Fibroblast of mammary gland (primary cell): ENCODE measurements at regions not wholly inside any gene's neighbourhood (a gene's known extent, or its start where the extent isn't known, plus 50 kb on each side); places are given as distances from the start of the nearest gene placed in this dataset.

Experiments
- DNase-seq: peaks from one replicate; pipeline ENCODE4 v3.0.0-alpha.2; 2010; ENCODE audit warnings: low read depth
- H3K4me3 ChIP-seq: 2 replicates; pipeline ENCODE4 v1.5.1; 2011; ENCODE audit warnings: low read depth, mild to moderate bottlenecking, low read length, moderate library complexity; ENCODE audit not compliant: control insufficient read depth
- TF ChIP-seq, protein P1 (sequence below): conservative IDR thresholded peaks from 2 replicates; pipeline ENCODE4 v1.5.1; 2011; ENCODE audit warnings: low read depth, low read length, inconsistent platforms; ENCODE audit not compliant: control insufficient read depth, insufficient read depth

DNA sequence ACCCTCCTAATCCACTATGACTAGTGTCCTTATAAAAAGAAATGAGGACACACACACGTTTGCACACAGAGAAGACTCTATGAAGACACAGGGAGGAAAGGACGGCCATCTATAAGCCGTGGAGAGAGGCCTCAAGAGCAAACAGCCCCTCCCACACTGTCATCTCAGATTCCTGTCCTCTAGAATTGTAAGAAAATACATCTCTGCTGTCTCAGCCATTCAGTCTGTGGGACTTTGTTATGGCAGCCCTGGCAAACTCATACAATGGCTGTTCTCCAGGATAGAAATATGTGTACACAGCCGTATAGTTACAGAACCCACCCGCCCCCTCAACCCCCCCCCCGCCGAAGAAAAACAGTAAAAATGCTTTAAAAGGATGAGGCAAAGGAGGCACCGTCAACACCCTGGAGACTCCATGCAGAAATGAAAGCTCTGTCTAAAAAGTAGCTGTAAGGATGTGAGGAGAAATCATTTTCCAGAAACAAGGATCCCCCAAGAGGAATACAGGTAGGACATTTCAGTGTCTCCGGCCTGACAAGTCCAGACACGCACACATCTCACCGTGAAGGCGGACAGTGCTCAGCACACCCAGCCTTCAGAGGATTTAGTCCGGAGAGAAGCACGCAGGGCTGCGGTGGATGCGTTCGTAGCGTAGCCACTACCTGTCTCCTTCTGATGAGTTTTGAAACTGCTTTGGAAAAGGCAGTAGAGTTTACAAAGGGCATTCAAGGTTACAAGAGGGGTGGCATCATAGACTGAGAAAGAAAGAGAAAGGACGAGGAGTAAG is 110.8 kb upstream of the ERCC6L2 start:
- no peak overlapping the region for H3K4me3 ChIP-seq
- TF ChIP-seq, protein P1, sequence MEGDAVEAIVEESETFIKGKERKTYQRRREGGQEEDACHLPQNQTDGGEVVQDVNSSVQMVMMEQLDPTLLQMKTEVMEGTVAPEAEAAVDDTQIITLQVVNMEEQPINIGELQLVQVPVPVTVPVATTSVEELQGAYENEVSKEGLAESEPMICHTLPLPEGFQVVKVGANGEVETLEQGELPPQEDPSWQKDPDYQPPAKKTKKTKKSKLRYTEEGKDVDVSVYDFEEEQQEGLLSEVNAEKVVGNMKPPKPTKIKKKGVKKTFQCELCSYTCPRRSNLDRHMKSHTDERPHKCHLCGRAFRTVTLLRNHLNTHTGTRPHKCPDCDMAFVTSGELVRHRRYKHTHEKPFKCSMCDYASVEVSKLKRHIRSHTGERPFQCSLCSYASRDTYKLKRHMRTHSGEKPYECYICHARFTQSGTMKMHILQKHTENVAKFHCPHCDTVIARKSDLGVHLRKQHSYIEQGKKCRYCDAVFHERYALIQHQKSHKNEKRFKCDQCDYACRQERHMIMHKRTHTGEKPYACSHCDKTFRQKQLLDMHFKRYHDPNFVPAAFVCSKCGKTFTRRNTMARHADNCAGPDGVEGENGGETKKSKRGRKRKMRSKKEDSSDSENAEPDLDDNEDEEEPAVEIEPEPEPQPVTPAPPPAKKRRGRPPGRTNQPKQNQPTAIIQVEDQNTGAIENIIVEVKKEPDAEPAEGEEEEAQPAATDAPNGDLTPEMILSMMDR: no peak
- no peak for DNase-seq

GRCh38 chr9:95763983-95764382 is 111.5 kb upstream of the ERCC6L2 start:
- DNase-seq: no peak
- TF ChIP-seq, protein P1: no peak
- no peak overlapping the region for H3K4me3 ChIP-seq

DNA sequence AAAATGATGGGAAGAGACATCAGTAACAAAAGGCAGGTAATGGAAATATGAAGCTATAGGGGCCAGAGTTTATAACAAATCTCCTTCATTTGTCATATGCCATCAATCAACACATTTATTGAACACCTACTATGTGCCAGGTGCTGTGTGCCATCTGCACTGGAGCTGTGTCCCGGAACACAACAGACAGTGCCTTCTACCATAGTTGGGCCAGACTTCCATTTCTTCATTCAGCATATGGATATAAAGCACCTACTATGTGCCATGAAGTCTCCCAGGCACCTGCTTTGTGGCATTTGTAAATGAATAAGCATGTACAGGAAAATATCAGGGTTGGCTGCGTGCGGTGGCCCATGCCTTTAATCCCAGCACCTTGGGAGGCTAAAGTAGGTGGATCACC is 112.5 kb upstream of the ERCC6L2 start:
- no peak for DNase-seq
- TF ChIP-seq, protein P1: no peak
- H3K4me3 ChIP-seq: no peak overlapping the region

DNA sequence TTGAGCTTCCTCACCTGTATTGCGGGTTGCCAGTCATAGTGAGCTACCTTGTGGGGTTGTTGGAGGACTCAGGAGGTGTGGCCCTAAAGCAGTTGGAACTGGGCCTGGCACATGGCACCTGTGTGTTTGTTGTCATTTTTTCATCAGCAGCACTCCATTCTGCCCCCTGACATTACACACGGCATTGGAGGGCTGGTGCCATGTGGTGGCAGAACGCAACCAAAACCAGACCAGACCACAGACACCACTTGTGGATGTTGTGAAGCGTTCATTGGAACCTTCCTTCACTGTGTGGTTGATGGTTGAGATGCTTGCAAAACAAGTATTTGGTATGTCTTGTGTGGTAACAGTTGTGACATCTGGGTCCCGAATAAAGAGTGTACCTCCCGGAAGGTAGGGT is 113.2 kb upstream of the ERCC6L2 start:
- TF ChIP-seq, protein P1: no peak
- H3K4me3 ChIP-seq: no peak overlapping the region
- no peak for DNase-seq

GRCh38 chr9:95760791-95761190 is 114.7 kb upstream of the ERCC6L2 start:
- H3K4me3 ChIP-seq: no peak overlapping the region
- DNase-seq: no peak
- TF ChIP-seq, protein P1: no peak

- TF ChIP-seq, protein P1: no peak
- DNase-seq: no peak
- H3K4me3 ChIP-seq: no peak overlapping the region
Observed at GRCh38 chr9:95757439-95757838, 118.1 kb upstream of the ERCC6L2 start.
